Cardiac septum (tissue), 1 donor: ENCODE measurements at regions not wholly inside any gene's neighbourhood (a gene's known extent, or its start where the extent isn't known, plus 50 kb on each side); places are given as distances from the start of the nearest gene placed in this dataset.

Experiments used
- DNase-seq: peaks from one replicate; pipeline ENCODE4 v3.0.0-alpha.2; 2020; ENCODE audit warnings: low spot score
- intact Hi-C: fragments of 100-400 bp; cut with DNase I; formaldehyde crosslinking; loops from one replicate; pipeline ENCODE4 v1.14.0; 2022
- donor health status: DM: no; HTN: no; CAD: no.

DNA sequence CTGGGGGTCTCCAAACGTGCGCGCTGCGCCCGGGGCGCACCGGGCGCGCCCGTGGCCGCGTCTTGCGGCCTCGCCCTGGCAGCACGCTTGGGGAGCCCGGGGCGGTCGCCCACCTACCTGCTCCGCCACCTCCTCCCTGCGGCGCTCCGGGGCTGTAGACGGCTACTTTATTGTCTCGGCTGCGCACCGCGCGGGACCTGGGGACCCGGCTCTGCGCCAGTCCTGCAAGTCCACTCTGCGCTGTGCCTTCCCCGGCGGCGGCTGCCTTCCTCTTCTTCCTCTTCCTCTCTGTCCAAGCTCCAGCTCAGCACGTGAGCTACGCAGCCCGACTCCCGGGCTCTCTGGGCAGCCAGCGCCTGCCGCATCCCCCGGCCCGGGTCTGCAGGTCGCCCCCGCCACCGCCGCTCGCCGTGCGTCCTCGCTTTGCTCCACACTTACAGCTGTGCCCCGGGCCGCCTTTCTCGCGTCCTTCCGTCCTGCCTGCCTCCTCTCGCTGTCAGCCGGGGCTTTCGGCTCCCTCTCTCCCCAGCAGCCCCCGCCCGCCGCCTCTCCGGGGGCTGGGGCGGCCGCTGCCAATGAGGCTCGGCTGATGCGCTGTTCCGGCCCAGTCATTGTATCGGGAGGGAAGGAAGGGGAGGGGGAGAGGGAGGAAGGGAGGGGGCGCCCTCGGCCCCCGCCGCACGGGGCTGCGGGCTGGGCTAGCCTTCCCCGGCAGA, 156.4 kb upstream of the FRMD4B start:
- intact Hi-C loops: no loop called here
- DNase-seq: no peak

GRCh38 chr3:69541711-69542088, 155.8 kb upstream of the FRMD4B start:
- intact Hi-C loops: no loop called here

GRCh38 chr3:69540706-69541581, 155.1 kb upstream of the FRMD4B start:
- intact Hi-C loops: no loop called here
- no peak for DNase-seq

More at GRCh38 chr3:69541711-69542088, 155.8 kb upstream of the FRMD4B start:
- no peak for DNase-seq

GRCh38 chr3:69539134-69539533, 153.2 kb upstream of the FRMD4B start:
- intact Hi-C loops: no loop called here
- no peak for DNase-seq

GRCh38 chr3:69538281-69538680, 152.4 kb upstream of the FRMD4B start:
- no peak for DNase-seq
- intact Hi-C loops: no loop called here

GRCh38 chr3:69536306-69537020, 150.6 kb upstream of the FRMD4B start:
- intact Hi-C loops: no loop called here
- DNase-seq: no peak

- DNase-seq: no peak
- intact Hi-C loops: no loop called here
Observed at GRCh38 chr3:69535613-69536012, 149.7 kb upstream of the FRMD4B start.

GRCh38 chr3:69532547-69533224, 146.8 kb upstream of the FRMD4B start:
- intact Hi-C loops: no loop called here
- DNase-seq: no peak

- DNase-seq: no peak
- intact Hi-C loops: no loop called here
Observed at GRCh38 chr3:69531576-69532546, 146.0 kb upstream of the FRMD4B start.

DNA sequence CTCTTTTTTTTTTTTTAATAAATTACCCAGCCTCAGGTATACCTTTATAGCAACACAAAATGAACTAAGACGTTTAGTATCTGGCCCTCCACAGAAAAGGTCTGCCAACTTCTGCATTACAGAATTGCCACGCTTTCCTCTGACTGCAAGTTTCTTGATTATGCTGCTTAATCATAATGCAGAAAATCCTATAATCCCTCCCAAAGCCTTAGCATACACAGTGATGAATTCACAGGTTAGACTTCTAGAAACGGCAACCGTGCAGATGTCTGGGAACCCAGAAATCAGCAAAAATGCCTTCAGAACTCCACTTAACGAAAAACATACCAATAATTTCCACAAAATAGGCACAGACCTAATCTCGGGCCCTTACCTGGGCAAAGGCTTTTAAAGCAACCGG, 144.7 kb upstream of the FRMD4B start:
- intact Hi-C loops: no loop called here
- DNase-seq: no peak

DNA sequence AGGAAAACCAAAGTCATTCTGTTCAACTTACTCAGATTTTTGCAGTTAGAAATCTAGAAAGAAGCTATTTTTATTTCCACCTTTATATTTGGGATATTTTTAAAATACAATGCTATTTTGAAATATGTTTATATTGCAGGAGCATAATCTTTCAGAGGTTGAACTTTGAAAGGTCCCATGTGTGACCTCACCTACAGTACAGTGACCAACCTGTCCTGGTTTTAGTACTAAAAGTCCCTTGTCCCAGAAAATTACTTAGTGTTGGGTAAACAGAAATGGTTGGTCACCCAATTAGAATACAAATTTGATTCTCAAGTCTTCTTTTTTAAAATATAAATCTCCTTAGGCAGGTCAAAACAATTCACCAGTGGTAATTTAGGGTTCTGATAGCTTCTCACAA, 141.6 kb upstream of the FRMD4B start:
- DNase-seq: no peak
- intact Hi-C loops: no loop called here

DNA sequence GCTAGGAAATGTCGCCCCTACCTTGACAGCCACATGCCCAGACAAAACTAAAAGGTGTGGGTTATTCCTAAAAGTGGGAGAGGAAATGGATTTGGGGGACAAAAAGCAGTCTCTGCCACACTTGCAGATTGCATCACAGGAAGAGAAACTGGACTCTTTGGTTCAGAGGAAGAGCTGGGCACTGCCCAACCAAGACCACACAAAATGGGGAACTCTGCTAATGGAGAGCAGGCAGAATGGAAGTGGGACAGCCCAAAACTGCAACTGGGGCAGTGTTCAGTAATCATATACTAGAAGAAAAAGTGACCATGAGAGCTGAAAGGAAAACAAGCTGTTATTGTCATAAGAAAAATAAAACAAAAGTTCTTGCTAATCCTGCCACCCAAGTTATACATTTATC, 138.9 kb upstream of the FRMD4B start:
- intact Hi-C loops: no loop called here
- DNase-seq: no peak

- no peak for DNase-seq
- intact Hi-C loops: no loop called here
Observed at GRCh38 chr3:69521286-69521685, 135.4 kb upstream of the FRMD4B start.

DNA sequence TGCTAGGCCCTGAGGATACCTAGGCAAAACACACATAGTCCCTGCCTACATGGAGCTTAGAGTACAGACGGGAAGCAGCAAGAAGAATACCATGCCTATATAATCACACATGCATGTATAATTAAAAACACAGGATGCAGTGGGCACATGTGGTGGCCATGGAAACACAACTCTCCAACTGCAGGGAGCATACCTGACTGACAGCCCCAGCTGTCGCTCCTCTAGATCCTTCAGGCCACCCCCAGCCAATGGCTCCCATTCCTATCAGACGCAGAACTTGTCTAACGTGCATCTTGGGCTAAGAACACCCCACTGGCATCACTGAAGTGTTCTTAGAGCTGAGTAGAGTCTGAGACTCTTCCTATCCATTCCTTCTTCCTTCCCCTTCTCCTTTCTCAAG, 125.5 kb upstream of the FRMD4B start:
- DNase-seq: no peak
- intact Hi-C loops: no loop called here

DNA sequence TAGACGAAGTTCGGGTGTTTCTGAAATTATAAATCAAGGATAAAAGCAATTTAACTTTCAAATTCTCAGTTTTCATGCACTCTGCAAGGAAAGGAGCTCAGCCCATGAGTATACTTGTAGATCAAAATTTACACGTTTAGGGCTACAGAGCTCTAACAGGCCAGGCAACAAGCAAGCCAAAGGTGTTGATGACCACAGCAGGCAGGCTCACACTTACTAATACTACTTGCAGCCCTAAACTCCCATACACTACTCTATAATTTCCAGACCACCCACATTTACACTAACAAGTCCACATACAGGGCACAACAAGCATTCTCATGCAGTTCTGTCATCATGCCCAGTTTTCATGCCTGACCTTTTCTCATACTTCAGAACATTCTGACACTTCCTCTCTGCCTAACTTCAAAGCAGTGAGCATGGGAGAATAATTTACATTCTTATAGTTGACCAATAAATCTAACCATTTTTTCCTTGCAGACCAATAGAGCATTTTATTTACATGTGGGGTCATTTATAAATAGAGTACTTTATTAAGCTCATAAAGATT, 124.7 kb upstream of the FRMD4B start:
- no peak for DNase-seq
- intact Hi-C loops: no loop called here

- intact Hi-C loops: no loop called here
Observed at GRCh38 chr3:69509288-69509687, 123.4 kb upstream of the FRMD4B start.

GRCh38 chr3:69505770-69506407, 120.0 kb upstream of the FRMD4B start:
- intact Hi-C loops: no loop called here
- no peak for DNase-seq

More at GRCh38 chr3:69509288-69509687, 123.4 kb upstream of the FRMD4B start:
- DNase-seq: no peak

DNA sequence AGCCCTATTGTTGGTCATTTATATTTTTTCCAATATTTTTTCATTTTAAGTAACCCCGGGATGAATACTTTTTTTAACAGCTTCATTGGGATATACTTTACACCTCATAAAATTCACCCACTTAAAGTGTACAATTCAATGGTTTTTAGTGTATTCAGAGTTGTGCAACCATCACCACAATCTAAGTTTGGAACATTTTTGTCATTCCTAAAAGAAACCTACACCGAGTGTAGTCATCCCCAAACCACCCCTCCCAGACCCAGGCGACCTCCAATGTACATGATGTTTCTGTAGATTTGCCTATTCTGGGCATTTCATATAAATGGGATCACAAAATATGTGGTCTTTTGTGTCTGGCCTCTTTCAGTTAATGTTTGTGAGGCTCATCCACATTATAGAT, 118.3 kb upstream of the FRMD4B start:
- DNase-seq: no peak
- intact Hi-C loops: no loop called here
